ENCODE measurements at regions not wholly inside any gene's neighbourhood (a gene's known extent, or its start where the extent isn't known, plus 50 kb on each side); places are given as distances from the start of the nearest gene placed in this dataset.

GRCh38 chr5:73256012-73256411, 83.0 kb downstream of the TMEM174 start:
- no peak for DNase-seq

GRCh38 chr5:73254642-73255041, 81.6 kb downstream of the TMEM174 start:
- DNase-seq: no peak

- DNase-seq: no peak
These were observed 80.2 kb downstream of the TMEM174 start for GRCh38 chr5:73253047-73253660.

GRCh38 chr5:73250645-73251044, 77.7 kb downstream of the TMEM174 start:
- no peak for DNase-seq

GRCh38 chr5:73242735-73243134, 69.7 kb downstream of the TMEM174 start:
- DNase-seq: no peak

GRCh38 chr5:73238873-73239272, 65.9 kb downstream of the TMEM174 start:
- no peak for DNase-seq

- no peak for DNase-seq
These were observed 63.6 kb downstream of the TMEM174 start for GRCh38 chr5:73236541-73237128.

GRCh38 chr5:73234204-73234555, 61.2 kb downstream of the TMEM174 start:
- no peak for DNase-seq

- DNase-seq: no peak
These were observed 60.6 kb downstream of the TMEM174 start for GRCh38 chr5:73233461-73234203.

- no peak for DNase-seq
These were observed 60.1 kb downstream of the TMEM174 start for GRCh38 chr5:73233053-73233460.

- DNase-seq: peak; percentile 62
These were observed 59.5 kb downstream of the TMEM174 start for GRCh38 chr5:73232266-73233041.

- no peak for DNase-seq
These were observed 58.3 kb downstream of the TMEM174 start for GRCh38 chr5:73231246-73231778.

GRCh38 chr5:73230264-73231245, 57.6 kb downstream of the TMEM174 start:
- no peak for DNase-seq

- DNase-seq: no peak
These were observed 56.3 kb downstream of the TMEM174 start for GRCh38 chr5:73229271-73229670.

- DNase-seq: no peak
These were observed 55.1 kb downstream of the TMEM174 start for GRCh38 chr5:73228052-73228451.
